DND-41 (cell line): ENCODE measurements at regions not wholly inside any gene's neighbourhood (a gene's known extent, or its start where the extent isn't known, plus 50 kb on each side); places are given as distances from the start of the nearest gene placed in this dataset.

Experiments used
- ATAC-seq: fragments of 200-7000 bp; cut with Tn5 transposase; 3 replicates; pipeline ENCODE4 v1.9.1; 2021; ENCODE audit warnings: low read depth; ENCODE audit not compliant: insufficient read depth
- DNase-seq: peaks from one replicate; pipeline ENCODE4 v3.0.0-alpha.2; 2020
- H2AFZ ChIP-seq: 2 replicates; pipeline ENCODE4 v1.6.0; 2012; ENCODE audit warnings: low read depth, low read length
- H3K27ac ChIP-seq: 2 replicates; pipeline ENCODE4 v1.5.1; 2012; ENCODE audit warnings: low read length, inconsistent platforms
- H3K27me3 ChIP-seq: fragments of 200-600 bp; sonication (generic); 2 replicates; pipeline ENCODE4 v1.6.0; 2012; ENCODE audit warnings: low read length, mild to moderate bottlenecking, inconsistent platforms; ENCODE audit not compliant: insufficient read depth, poor library complexity
- H3K36me3 ChIP-seq: 2 replicates; pipeline ENCODE4 v1.5.1; 2012; ENCODE audit warnings: low read length, inconsistent platforms; ENCODE audit not compliant: insufficient read depth
- H3K4me1 ChIP-seq: 2 replicates; pipeline ENCODE4 v1.5.1; 2012; ENCODE audit warnings: mild to moderate bottlenecking, low read length; ENCODE audit not compliant: insufficient read depth
- H3K4me2 ChIP-seq: 2 replicates; pipeline ENCODE4 v1.6.0; 2012; ENCODE audit warnings: mild to moderate bottlenecking, moderate library complexity, low read length, inconsistent platforms; ENCODE audit not compliant: insufficient read depth
- H3K4me3 ChIP-seq, 2 experiments: fragments of 200-600 bp in 1 of 2; shearing (Covaris generic) in 1 of 2; 2 replicates each; pipeline ENCODE4 v1.5.1; 2012 to 2016; ENCODE audit warnings: inconsistent platforms in 2 of 2, low read length in 2 of 2, mild to moderate bottlenecking in 2 of 2, low read depth in 1 of 2, moderate library complexity in 1 of 2
- H3K79me2 ChIP-seq: 2 replicates; pipeline ENCODE4 v1.6.0; 2012; ENCODE audit warnings: low read length, inconsistent platforms; ENCODE audit not compliant: insufficient read depth
- H3K9ac ChIP-seq: 2 replicates; pipeline ENCODE4 v1.6.0; 2012; ENCODE audit warnings: low read depth, mild to moderate bottlenecking, inconsistent platforms, low read length, moderate library complexity
- H3K9me3 ChIP-seq: 2 replicates; pipeline ENCODE4 v1.5.1; 2012; ENCODE audit warnings: low read length, moderate library complexity, mild to moderate bottlenecking, inconsistent platforms; ENCODE audit not compliant: insufficient read depth, severe bottlenecking
- H4K20me1 ChIP-seq: 2 replicates; pipeline ENCODE4 v1.6.0; 2012; ENCODE audit warnings: low read length; ENCODE audit not compliant: insufficient read depth
- CTCF ChIP-seq: IDR thresholded peaks from 2 replicates; pipeline ENCODE4 v1.5.1; 2012; ENCODE audit warnings: borderline replicate concordance, low read length, moderate library complexity, mild to moderate bottlenecking; ENCODE audit not compliant: poor library complexity, severe bottlenecking; ENCODE audit errors: extremely low read depth
- EZH2 ChIP-seq: IDR thresholded peaks from 3 replicates; pipeline ENCODE4 v1.6.1; 2012; ENCODE audit warnings: borderline replicate concordance, low read depth, mild to moderate bottlenecking, moderate library complexity, low read length, inconsistent platforms; ENCODE audit not compliant: severe bottlenecking

- H3K4me3 ChIP-seq, result no peak overlapping the region
- H3K9ac ChIP-seq, result no peak overlapping the region
- H3K79me2 ChIP-seq, result no peaks in the 10 kb centered on the region
- no peak overlapping the region for H3K27ac ChIP-seq
- no peak for DNase-seq
- no peaks in the 10 kb centered on the region for H3K36me3 ChIP-seq
- TF ChIP-seq CTCF, result no peak
- TF ChIP-seq EZH2, result no peak
- no peak overlapping the region for H3K4me2 ChIP-seq
- no peaks in the 10 kb centered on the region for H4K20me1 ChIP-seq
- H3K4me1 ChIP-seq, result no peaks in the 10 kb centered on the region
- H3K9me3 ChIP-seq, result no peaks in the 10 kb centered on the region
- no peak overlapping the region for H2AFZ ChIP-seq
- H3K27me3 ChIP-seq, result no peaks in the 10 kb centered on the region
- ATAC-seq, result no peak
Observed at GRCh38 chr2:72027426-72028161, 120.1 kb downstream of the CYP26B1 start.

DNA sequence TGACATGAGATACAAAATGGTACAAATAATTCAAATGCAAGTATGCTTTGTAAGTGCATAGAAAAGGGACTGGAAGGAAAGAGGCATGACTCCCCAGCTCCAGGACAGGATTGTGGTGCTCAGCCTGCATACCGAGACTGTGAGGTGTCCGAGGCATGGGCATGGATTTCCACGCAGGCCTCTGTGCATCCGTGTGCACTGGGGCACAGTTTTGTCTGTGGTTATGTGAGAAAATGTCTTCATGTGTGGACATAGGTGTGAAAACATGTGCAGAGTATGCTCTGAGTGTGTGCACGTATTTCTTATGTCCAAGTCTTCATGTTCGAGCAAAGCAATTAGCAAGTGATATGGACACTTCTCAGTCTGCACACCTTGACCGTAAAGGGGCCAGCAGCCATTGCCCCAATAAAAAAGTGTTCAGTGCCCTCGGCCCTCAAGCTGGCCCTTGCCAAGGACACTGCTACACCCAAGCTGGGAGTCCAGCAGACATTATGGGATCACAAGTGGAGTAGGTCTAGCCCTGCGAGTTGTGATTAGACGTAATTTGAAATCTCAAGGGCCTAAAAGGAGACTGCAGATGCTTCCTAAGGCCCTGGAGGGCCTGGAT, 120.7 kb downstream of the CYP26B1 start:
- Histone ChIP-seq H3K4me1 (no peaks in the 10 kb centered on the region), H3K9me3 (no peaks in the 10 kb centered on the region), H4K20me1 (no peaks in the 10 kb centered on the region), H2AFZ (no peak overlapping the region), H3K27ac (no peak overlapping the region), H3K36me3 (no peaks in the 10 kb centered on the region), H3K79me2 (no peaks in the 10 kb centered on the region), H3K4me3 (no peak overlapping the region), H3K4me2 (no peak overlapping the region), H3K27me3 (no peaks in the 10 kb centered on the region), H3K9ac (no peak overlapping the region)
- TF ChIP-seq CTCF (no peak), EZH2 (no peak)
- ATAC-seq (no peak), DNase-seq (no peak)

- H3K9me3 ChIP-seq, result no peaks in the 10 kb centered on the region
- TF ChIP-seq CTCF (no peak), EZH2 (no peak)
- no peak overlapping the region for H2AFZ ChIP-seq
- H3K79me2 ChIP-seq, result no peaks in the 10 kb centered on the region
- no peak for ATAC-seq
- no peak overlapping the region for H3K4me3 ChIP-seq
- no peak overlapping the region for H3K27ac ChIP-seq
- H3K36me3 ChIP-seq, result no peaks in the 10 kb centered on the region
- H3K27me3 ChIP-seq, result no peaks in the 10 kb centered on the region
- H3K9ac ChIP-seq, result no peak overlapping the region
- no peak overlapping the region for H3K4me2 ChIP-seq
- no peaks in the 10 kb centered on the region for H4K20me1 ChIP-seq
- H3K4me1 ChIP-seq, result no peaks in the 10 kb centered on the region
- no peak for DNase-seq
Observed at GRCh38 chr2:72024451-72025175, 123.0 kb downstream of the CYP26B1 start.
